ENCODE measurements at regions not wholly inside any gene's neighbourhood (a gene's known extent, or its start where the extent isn't known, plus 50 kb on each side); places are given as distances from the start of the nearest gene placed in this dataset.
A peak's percentile ranks its signal among the peaks of the same experiment; 100 is the strongest.

- DNase-seq (ENCODE audit: low read depth) = no peak
- H3K4me3 ChIP-seq (ENCODE audit: low read depth, low read length) = no peak overlapping the region
- TF ChIP-seq CTCF (IDR thresholded peaks at IDR 0.05; ENCODE audit: insufficient read depth, low read depth, low read length, missing control alignments) = no peak
Observed at GRCh38 chr4:141909541-141909940, 273.2 kb downstream of the IL15 start.

- H3K4me3 ChIP-seq (ENCODE audit: low read depth, low read length) = no peak overlapping the region
- TF ChIP-seq CTCF (IDR thresholded peaks at IDR 0.05; ENCODE audit: insufficient read depth, low read depth, low read length, missing control alignments) = no peak
- DNase-seq (ENCODE audit: low read depth) = peak; percentile 15
Observed at GRCh38 chr4:141912831-141913230, 276.4 kb downstream of the IL15 start.

DNA sequence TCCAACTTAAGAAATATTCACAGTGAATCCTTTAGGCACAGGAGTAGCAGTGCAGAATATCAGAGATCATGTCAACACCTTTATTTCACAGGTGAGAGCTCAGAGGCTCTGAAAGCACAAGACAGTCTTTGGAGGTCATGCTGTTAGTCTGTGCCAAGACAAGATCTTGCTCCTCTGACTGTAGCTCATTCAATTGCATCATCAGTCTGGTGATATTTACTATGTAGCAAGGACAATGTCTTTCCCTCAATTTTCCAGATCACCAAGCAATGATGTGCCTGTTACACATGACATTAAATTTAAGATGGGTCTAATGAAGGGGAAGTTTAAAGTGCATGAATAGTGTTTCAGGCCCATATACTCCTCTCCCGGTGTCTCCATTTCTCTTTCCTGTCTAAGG, 277.5 kb downstream of the IL15 start:
- no peak overlapping the region for H3K4me3 ChIP-seq (ENCODE audit: low read depth, low read length)
- DNase-seq (ENCODE audit: low read depth) = no peak
- TF ChIP-seq CTCF (IDR thresholded peaks at IDR 0.05; ENCODE audit: insufficient read depth, low read depth, low read length, missing control alignments) = no peak

GRCh38 chr4:141914746-141915145, 278.4 kb downstream of the IL15 start:
- TF ChIP-seq CTCF (IDR thresholded peaks at IDR 0.05; ENCODE audit: insufficient read depth, low read depth, low read length, missing control alignments) = no peak
- no peak overlapping the region for H3K4me3 ChIP-seq (ENCODE audit: low read depth, low read length)
- no peak for DNase-seq (ENCODE audit: low read depth)

- DNase-seq (ENCODE audit: low read depth) = no peak
- no peak overlapping the region for H3K4me3 ChIP-seq (ENCODE audit: low read depth, low read length)
- TF ChIP-seq CTCF (IDR thresholded peaks at IDR 0.05; ENCODE audit: insufficient read depth, low read depth, low read length, missing control alignments) = no peak
Observed at GRCh38 chr4:141919649-141920048, 283.3 kb downstream of the IL15 start.

- TF ChIP-seq CTCF (IDR thresholded peaks at IDR 0.05; ENCODE audit: insufficient read depth, low read depth, low read length, missing control alignments) = no peak
- H3K4me3 ChIP-seq (ENCODE audit: low read depth, low read length) = no peak overlapping the region
- DNase-seq (ENCODE audit: low read depth) = peak; percentile 20
Observed at GRCh38 chr4:141921293-141921692, 284.9 kb downstream of the IL15 start.

DNA sequence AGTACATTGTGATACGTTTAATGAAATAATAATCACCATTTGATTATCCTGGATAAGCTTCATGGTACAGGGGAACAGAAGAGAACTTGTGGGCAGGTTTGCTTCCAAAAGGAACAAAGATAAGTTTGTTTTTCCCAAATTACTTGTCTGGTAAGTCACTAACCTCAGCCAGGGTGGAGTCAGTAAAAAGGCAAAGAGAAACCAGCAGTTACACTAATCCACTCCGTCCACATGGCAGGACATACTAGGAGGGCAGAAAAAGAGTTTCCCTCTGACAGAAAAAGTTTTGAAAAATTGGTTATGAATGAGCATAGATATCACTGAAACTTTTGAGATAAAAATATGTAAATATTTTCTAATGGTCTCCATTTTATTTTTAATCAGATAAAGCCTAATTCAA, 285.9 kb downstream of the IL15 start:
- TF ChIP-seq CTCF (IDR thresholded peaks at IDR 0.05; ENCODE audit: insufficient read depth, low read depth, low read length, missing control alignments) = no peak
- H3K4me3 ChIP-seq (ENCODE audit: low read depth, low read length) = no peak overlapping the region
- DNase-seq (ENCODE audit: low read depth) = no peak
